ENCODE measurements at regions not wholly inside any gene's neighbourhood (a gene's known extent, or its start where the extent isn't known, plus 50 kb on each side); places are given as distances from the start of the nearest gene placed in this dataset.

- no peak for TF ChIP-seq CTCF (IDR thresholded peaks at IDR 0.05)
- TF ChIP-seq ZFX (IDR thresholded peaks at IDR 0.05; ENCODE audit: borderline replicate concordance), result no peak
These were observed 169.9 kb upstream of the SLC39A10 start for GRCh38 chr2:195486987-195487644.

Measured in 22Rv1 (cell line).